IMR-90 (cell line): ENCODE measurements at regions not wholly inside any gene's neighbourhood (a gene's known extent, or its start where the extent isn't known, plus 50 kb on each side); places are given as distances from the start of the nearest gene placed in this dataset.

Experiments
- ATAC-seq: fragments of 200-7000 bp; cut with Tn5 transposase; 2 replicates; pipeline ENCODE4 v1.9.1; 2020; ENCODE audit warnings: low read depth, mild to moderate bottlenecking, moderate library complexity
- BruUV-seq: library from RNA; stranded (reverse); fragments of 400-500 nt; replicated peaks from 2 replicates; lab custom pipeline; 2021; lab: Mats Ljungman, UMichigan
- CTCF ChIA-PET: fragments of 300-600 bp; formaldehyde crosslinking; extraction: SDS; loops from one replicate; lab custom pipeline; 2021; ENCODE audit warnings: antibody characterized with exemption; lab: Yijun Ruan, JAX
- POLR2A ChIA-PET: fragments of 300-600 bp; sonication (Branson Sonifier 250); formaldehyde crosslinking; loops from one replicate; lab custom pipeline; 2022; ENCODE audit warnings: antibody characterized with exemption; ENCODE audit not compliant: unreplicated experiment; lab: Charles Lee
- DNase-seq: peaks from one replicate; pipeline ENCODE4 v3.0.0; 2013
- H2AFZ ChIP-seq: replicated peaks from 2 replicates; pipeline ENCODE3; 2013; ENCODE audit warnings: low read length, mild to moderate bottlenecking; ENCODE audit not compliant: poor library complexity
- H2AK5ac ChIP-seq: 2 replicates; pipeline ENCODE4 v1.6.1; 2013; ENCODE audit warnings: low read depth, low read length, inconsistent platforms
- H2AK9ac ChIP-seq: replicated peaks from 2 replicates; pipeline ENCODE3; 2013; ENCODE audit warnings: mild to moderate bottlenecking, low read depth, low read length, moderate library complexity; ENCODE audit not compliant: poor library complexity
- H2BK120ac ChIP-seq: 2 replicates; pipeline ENCODE4 v1.6.1; 2013; ENCODE audit warnings: low read depth, low read length, inconsistent platforms
- H2BK15ac ChIP-seq: 3 replicates; pipeline ENCODE4 v1.6.1; 2013; ENCODE audit warnings: low read depth, low read length, inconsistent platforms
- H2BK20ac ChIP-seq: 2 replicates; pipeline ENCODE4 v1.6.1; 2013; ENCODE audit warnings: low read depth, mild to moderate bottlenecking, inconsistent platforms, low read length, moderate library complexity
- H2BK5ac ChIP-seq: 2 replicates; pipeline ENCODE4 v1.6.1; 2013; ENCODE audit warnings: mild to moderate bottlenecking, low read depth, low read length, inconsistent platforms; ENCODE audit not compliant: poor library complexity, severe bottlenecking
- H3K14ac ChIP-seq: replicated peaks from 2 replicates; pipeline ENCODE4 v1.6.1; 2013; ENCODE audit warnings: low read depth, low read length, inconsistent platforms
- H3K18ac ChIP-seq: 2 replicates; pipeline ENCODE4 v1.6.1; 2013; ENCODE audit warnings: low read depth, low read length, control low read depth
- H3K23ac ChIP-seq: 2 replicates; pipeline ENCODE4 v1.6.1; 2013; ENCODE audit warnings: low read depth, low read length, inconsistent platforms
- H3K27ac ChIP-seq: 2 replicates; pipeline ENCODE4 v1.5.1; 2013; ENCODE audit warnings: mild to moderate bottlenecking, control low read depth, low read length; ENCODE audit not compliant: insufficient read depth
- H3K27me3 ChIP-seq: 2 replicates; pipeline ENCODE4 v1.6.1; 2013; ENCODE audit warnings: low read length; ENCODE audit not compliant: control insufficient read depth, insufficient read depth
- H3K36me3 ChIP-seq: 2 replicates; pipeline ENCODE4 v1.6.1; 2013; ENCODE audit warnings: low read length, mixed read lengths; ENCODE audit not compliant: control insufficient read depth, insufficient read depth
- H3K4ac ChIP-seq: 2 replicates; pipeline ENCODE4 v1.6.1; 2013; ENCODE audit warnings: low read depth, low read length, inconsistent platforms
- H3K4me1 ChIP-seq: 2 replicates; pipeline ENCODE4 v1.6.1; 2013; ENCODE audit warnings: low read length, mixed read lengths; ENCODE audit not compliant: control insufficient read depth, insufficient read depth
- H3K4me2 ChIP-seq: 2 replicates; pipeline ENCODE4 v1.6.1; 2013; ENCODE audit warnings: low read depth, mild to moderate bottlenecking, control low read depth, low read length, moderate library complexity
- H3K4me3 ChIP-seq: 2 replicates; pipeline ENCODE4 v1.5.1; 2013; ENCODE audit warnings: low read depth, mild to moderate bottlenecking, control low read depth, low read length, moderate library complexity; ENCODE audit not compliant: insufficient read depth
- H3K56ac ChIP-seq: 2 replicates; pipeline ENCODE4 v1.6.1; 2013; ENCODE audit warnings: low read length, inconsistent platforms; ENCODE audit not compliant: insufficient read depth; ENCODE audit errors: extremely low read depth
- H3K79me1 ChIP-seq, 2 experiments: 2 replicates each; pipeline ENCODE4 v1.6.1; 2013; ENCODE audit warnings: low read length in 2 of 2, inconsistent platforms in 1 of 2, low read depth in 1 of 2
- H3K9ac ChIP-seq: 2 replicates; pipeline ENCODE4 v1.6.1; 2013; ENCODE audit warnings: low read depth, low read length, control low read depth
- H3K9me1 ChIP-seq: 2 replicates; pipeline ENCODE4 v1.6.1; 2013; ENCODE audit warnings: low read length, inconsistent platforms; ENCODE audit not compliant: insufficient read depth
- H3K9me3 ChIP-seq: 2 replicates; pipeline ENCODE4 v1.6.1; 2013; ENCODE audit warnings: low read length; ENCODE audit not compliant: control insufficient read depth, insufficient read depth
- H4K20me1 ChIP-seq: 2 replicates; pipeline ENCODE4 v1.6.1; 2013; ENCODE audit warnings: low read length, inconsistent platforms; ENCODE audit not compliant: insufficient read depth
- H4K5ac ChIP-seq: 2 replicates; pipeline ENCODE4 v1.6.1; 2013; ENCODE audit warnings: mild to moderate bottlenecking, low read depth, low read length, control low read depth
- H4K8ac ChIP-seq, 2 experiments: 2 replicates each; pipeline ENCODE4 v1.6.1; 2013; ENCODE audit warnings: low read depth in 2 of 2, low read length in 2 of 2, control low read depth in 1 of 2, inconsistent platforms in 1 of 2
- H4K91ac ChIP-seq: 2 replicates; pipeline ENCODE4 v1.6.1; 2013; ENCODE audit warnings: low read depth, low read length, inconsistent platforms; ENCODE audit not compliant: insufficient read depth
- BHLHE40 ChIP-seq: fragments of 150-350 bp; IDR thresholded peaks from 2 replicates; pipeline ENCODE4 v1.6.1; 2016; ENCODE audit warnings: mild to moderate bottlenecking, low read depth, low read length
- CEBPB ChIP-seq: IDR thresholded peaks from 2 replicates; pipeline ENCODE4 v1.6.1; 2012; ENCODE audit warnings: low read depth, low read length, improper control_type of control experiment
- WGBS, 2 experiments: methylation state at CpG; one replicate each; pipeline versions ENCODE4 v1.1.5 to v1.1.7; 2013; ENCODE audit warnings: missing lambda C conversion rate in 2 of 2; ENCODE audit not compliant: insufficient read length in 1 of 2; ENCODE audit errors: extremely low coverage in 2 of 2; 5-methylcytosine and 5-hydroxymethylcytosine counted together
- dilution Hi-C: fragments of 300-500 bp; cut with HindIII; formaldehyde crosslinking; loops from one replicate; pipeline ENCODE4 v1.14.3; 2018; ENCODE audit warnings: low sequenced_read_pairs; ENCODE audit not compliant: unreplicated experiment
- in situ Hi-C: fragments of 300-500 bp; cut with MboI; formaldehyde crosslinking; loops from 3 replicates; pipeline ENCODE4 v1.14.3; 2019; ENCODE audit warnings: low sequenced_read_pairs, inconsistent platforms, mixed read lengths
- intact Hi-C: fragments of 100-400 bp; cut with micrococcal nuclease; formaldehyde crosslinking; loops from 2 replicates; pipeline ENCODE4 v1.10.0; 2022

- H3K23ac ChIP-seq, result no peak overlapping the region
- no peak overlapping the region for H2BK120ac ChIP-seq
- H3K36me3 ChIP-seq, result no peaks in the 10 kb centered on the region
- H3K18ac ChIP-seq, result peak overlapping the region; percentile 9
- no CpG with 5 or more reads among the region's 1 CpG for WGBS, 2 experiments
- no peak overlapping the region for H2BK20ac ChIP-seq
- H2AFZ ChIP-seq, result no peak overlapping the region
- dilution Hi-C loops, result no loop called here
- no peaks in the 10 kb centered on the region for H3K9me1 ChIP-seq
- in situ Hi-C loops, result no loop called here
- POLR2A ChIA-PET, result no interaction called here
- no peak overlapping the region; the same call in 1 of the 2 replicates for H4K91ac ChIP-seq
- no peaks in the 10 kb centered on the region for H3K9me3 ChIP-seq
- H3K4me3 ChIP-seq, result no peak overlapping the region
- no peak overlapping the region for H3K4me2 ChIP-seq
- no peak overlapping the region for H2AK9ac ChIP-seq
- ATAC-seq (no peak), DNase-seq (no peak)
- peak overlapping the region; percentile 22; the same call in 1 of the 2 replicates for H3K4ac ChIP-seq
- intact Hi-C loops, result loop anchor here (2.0 kb wide), 1 partner anchor 345 kb away; the partner anchor contains the start of gene MAMLD1
- no peak overlapping the region for H3K27ac ChIP-seq
- peak overlapping the region; percentile 31; the same call in 1 of the 2 replicates for H2AK5ac ChIP-seq
- no peak overlapping the region for H3K56ac ChIP-seq
- TF ChIP-seq CEBPB, result no peak
- TF ChIP-seq BHLHE40, result no peak
- peak overlapping the region in 1 of 2 experiments; percentile 32; a peak in 1 of 4 replicates for H4K8ac ChIP-seq
- CTCF ChIA-PET, result no interaction called here
- no peak overlapping the region for H3K9ac ChIP-seq
- no peaks in the 10 kb centered on the region for H3K79me1 ChIP-seq
- no peak overlapping the region for H3K14ac ChIP-seq
- peak overlapping the region; percentile 63; the same call in 1 of the 2 replicates for H4K5ac ChIP-seq
- H2BK15ac ChIP-seq, result peak overlapping the region; percentile 54; the same call in 1 of the 3 replicates
- no peaks in the 10 kb centered on the region for H3K27me3 ChIP-seq
- H4K20me1 ChIP-seq, result no peaks in the 10 kb centered on the region
- BruUV-seq, result no TSS peak
- H2BK5ac ChIP-seq, result no peak overlapping the region
- peaks cover 2% of the 10 kb centered on the region for H3K4me1 ChIP-seq
Measured at GRCh38 chrX:150017868-150018267, 79.6 kb upstream of the EOLA2 start.
